ENCODE measurements at regions not wholly inside any gene's neighbourhood (a gene's known extent, or its start where the extent isn't known, plus 50 kb on each side); places are given as distances from the start of the nearest gene placed in this dataset.
"Not testable (repeated sequence)": the region's sequence is repeated elsewhere in the genome, so short reads cannot be mapped to it uniquely, and the experiment has no call there.

GRCh38 chr7:149960863-149961262, 87.1 kb downstream of the ATP6V0E2 start:
- in situ Hi-C loops (cut with MboI): not testable (repeated sequence)

GRCh38 chr7:149961878-149962277, 88.1 kb downstream of the ATP6V0E2 start:
- H3K4me1 ChIP-seq (ENCODE audit: control insufficient read depth, insufficient read depth, low read length); H3K27me3 ChIP-seq (replicated peaks in 1 of 2; ENCODE audit: control insufficient read depth in 2 of 2, insufficient read depth in 2 of 2, low read length in 1 of 2); SMC1A ChIA-PET (ENCODE audit: uncharacterized antibody, unreplicated experiment); H4K20me1 ChIP-seq (ENCODE audit: control insufficient read depth, insufficient read depth); ATAC-seq; in situ Hi-C loops (cut with MboI); BruUV-seq (replicated peaks); H3K27ac ChIP-seq (ENCODE audit: control insufficient read depth, insufficient read depth); CTCF ChIA-PET; FAIRE-seq; intact Hi-C loops (cut with micrococcal nuclease; ENCODE audit: unreplicated experiment); H3K9ac ChIP-seq (ENCODE audit: control insufficient read depth, insufficient read depth, low read length); H2AFZ ChIP-seq (ENCODE audit: control insufficient read depth, low read depth, low read length); H3K36me3 ChIP-seq (ENCODE audit: control insufficient read depth in 2 of 2, insufficient read depth in 2 of 2, low read length in 1 of 2); RAD21 ChIA-PET (ENCODE audit: unreplicated experiment); H3K4me3 ChIP-seq; H3K79me2 ChIP-seq (ENCODE audit: control insufficient read depth, insufficient read depth, low read length); POLR2A ChIA-PET; H3K4me2 ChIP-seq (ENCODE audit: control insufficient read depth, insufficient read depth); H3K9me3 ChIP-seq (replicated peaks; ENCODE audit: control insufficient read depth, insufficient read depth, low read length); DNase-seq (ENCODE audit: low read depth, low spot score): not testable (repeated sequence)
- TF ChIP-seq ZBTB40 (IDR thresholded peaks at IDR 0.05; ENCODE audit: borderline replicate concordance): peak; percentile 38; the same call in 1 of the 2 replicates
- 0 out of 2 replicates have a peak, but pooled peaks have one; percentile 12 for TF ChIP-seq GABPA (IDR thresholded peaks at IDR 0.05; ENCODE audit: low read depth)
- peak in 1 of 2 experiments; percentile 26; a peak in 1 of 4 replicates for TF ChIP-seq ETV6 (conservative IDR thresholded peaks at IDR 0.05 in 1 of 2, IDR thresholded peaks at IDR 0.05 in 1 of 2; ENCODE audit: borderline replicate concordance in 1 of 2, low read depth in 1 of 2)
- 0% methylated on average over 1 of the region's 2 CpGs for WGBS (ENCODE audit: insufficient coverage, insufficient replicate concordance, low lambda C conversion rate, missing lambda C conversion rate)

More at GRCh38 chr7:149960863-149961262, 87.1 kb downstream of the ATP6V0E2 start:
- BruUV-seq (replicated peaks); ATAC-seq; DNase-seq (ENCODE audit: low read depth, low spot score); H3K9ac ChIP-seq (ENCODE audit: control insufficient read depth, insufficient read depth, low read length); CTCF ChIA-PET; POLR2A ChIA-PET; intact Hi-C loops (cut with micrococcal nuclease; ENCODE audit: unreplicated experiment); RAD21 ChIA-PET (ENCODE audit: unreplicated experiment); H3K4me2 ChIP-seq (ENCODE audit: control insufficient read depth, insufficient read depth); H3K9me3 ChIP-seq (replicated peaks; ENCODE audit: control insufficient read depth, insufficient read depth, low read length); H3K27ac ChIP-seq (ENCODE audit: control insufficient read depth, insufficient read depth); SMC1A ChIA-PET (ENCODE audit: uncharacterized antibody, unreplicated experiment); H3K36me3 ChIP-seq (ENCODE audit: control insufficient read depth in 2 of 2, insufficient read depth in 2 of 2, low read length in 1 of 2); H3K79me2 ChIP-seq (ENCODE audit: control insufficient read depth, insufficient read depth, low read length); H3K4me3 ChIP-seq; H3K4me1 ChIP-seq (ENCODE audit: control insufficient read depth, insufficient read depth, low read length); H2AFZ ChIP-seq (ENCODE audit: control insufficient read depth, low read depth, low read length); FAIRE-seq; H4K20me1 ChIP-seq (ENCODE audit: control insufficient read depth, insufficient read depth); H3K27me3 ChIP-seq (replicated peaks in 1 of 2; ENCODE audit: control insufficient read depth in 2 of 2, insufficient read depth in 2 of 2, low read length in 1 of 2): not testable (repeated sequence)

GRCh38 chr7:149962685-149963319, 89.0 kb downstream of the ATP6V0E2 start:
- H3K9ac ChIP-seq (ENCODE audit: control insufficient read depth, insufficient read depth, low read length); H3K9me3 ChIP-seq (replicated peaks; ENCODE audit: control insufficient read depth, insufficient read depth, low read length); intact Hi-C loops (cut with micrococcal nuclease; ENCODE audit: unreplicated experiment); ATAC-seq; in situ Hi-C loops (cut with MboI); H3K4me3 ChIP-seq; BruUV-seq (replicated peaks); H3K4me2 ChIP-seq (ENCODE audit: control insufficient read depth, insufficient read depth); SMC1A ChIA-PET (ENCODE audit: uncharacterized antibody, unreplicated experiment); H4K20me1 ChIP-seq (ENCODE audit: control insufficient read depth, insufficient read depth); H3K27ac ChIP-seq (ENCODE audit: control insufficient read depth, insufficient read depth); H3K27me3 ChIP-seq (replicated peaks in 1 of 2; ENCODE audit: control insufficient read depth in 2 of 2, insufficient read depth in 2 of 2, low read length in 1 of 2); FAIRE-seq; POLR2A ChIA-PET; H3K36me3 ChIP-seq (ENCODE audit: control insufficient read depth in 2 of 2, insufficient read depth in 2 of 2, low read length in 1 of 2); H3K79me2 ChIP-seq (ENCODE audit: control insufficient read depth, insufficient read depth, low read length); RAD21 ChIA-PET (ENCODE audit: unreplicated experiment); DNase-seq (ENCODE audit: low read depth, low spot score); H3K4me1 ChIP-seq (ENCODE audit: control insufficient read depth, insufficient read depth, low read length); H2AFZ ChIP-seq (ENCODE audit: control insufficient read depth, low read depth, low read length); CTCF ChIA-PET: not testable (repeated sequence)
- WGBS (ENCODE audit: insufficient coverage, insufficient replicate concordance, low lambda C conversion rate, missing lambda C conversion rate): 40% methylated on average over 8 of the region's 8 CpGs
